GM18507 (cell line): ENCODE measurements at regions not wholly inside any gene's neighbourhood (a gene's known extent, or its start where the extent isn't known, plus 50 kb on each side); places are given as distances from the start of the nearest gene placed in this dataset.

Source experiments
- DNase-seq: peaks from one replicate; pipeline ENCODE4 v3.0.0; 2011; ENCODE audit warnings: low read depth; ENCODE audit not compliant: insufficient read length; ENCODE audit errors: extremely low spot score
- FAIRE-seq: peaks from 2 replicates; lab custom pipeline; 2011; peaks lifted over from hg19 to GRCh38; lab: Jason Lieb, UNC

DNA sequence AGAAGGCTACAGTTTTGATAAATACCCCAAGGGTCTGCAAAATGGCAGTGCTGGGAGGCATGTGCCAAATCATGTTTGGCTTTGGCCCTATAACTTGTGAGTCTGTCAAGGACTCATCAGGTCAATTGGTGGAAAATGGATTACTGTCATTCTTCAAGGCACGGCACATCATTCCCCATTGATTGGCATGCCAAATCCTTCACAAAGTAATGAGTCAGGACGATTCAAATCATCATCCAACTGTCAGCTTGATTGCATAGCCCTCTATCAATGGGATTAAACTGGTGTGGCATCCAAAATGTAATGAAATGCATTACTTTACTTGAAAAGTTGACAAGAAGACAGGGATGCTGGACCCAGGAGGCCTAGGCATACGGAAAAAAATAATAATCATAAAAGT is 441.6 kb upstream of the PIK3C3 start:
- no peak for FAIRE-seq
- no peak for DNase-seq

DNA sequence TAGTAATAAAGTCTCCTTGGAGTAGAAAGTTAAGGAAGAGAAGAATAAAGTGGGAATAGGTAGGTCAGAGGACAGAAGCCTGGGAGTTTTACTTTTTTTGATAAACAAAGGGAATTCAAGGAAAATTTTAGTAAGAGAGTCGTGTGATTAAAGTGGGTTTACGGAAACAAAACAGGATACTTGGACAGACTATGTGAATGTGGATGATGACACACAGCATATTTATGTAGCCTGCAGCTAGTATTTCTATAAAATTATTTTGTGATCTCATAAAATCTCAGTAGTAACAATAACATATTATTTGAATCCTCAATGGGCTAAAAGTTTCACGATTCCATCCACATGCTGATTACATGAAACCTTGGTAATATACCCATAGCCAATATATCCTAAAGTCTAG is 450.7 kb upstream of the PIK3C3 start:
- no peak for FAIRE-seq

DNA sequence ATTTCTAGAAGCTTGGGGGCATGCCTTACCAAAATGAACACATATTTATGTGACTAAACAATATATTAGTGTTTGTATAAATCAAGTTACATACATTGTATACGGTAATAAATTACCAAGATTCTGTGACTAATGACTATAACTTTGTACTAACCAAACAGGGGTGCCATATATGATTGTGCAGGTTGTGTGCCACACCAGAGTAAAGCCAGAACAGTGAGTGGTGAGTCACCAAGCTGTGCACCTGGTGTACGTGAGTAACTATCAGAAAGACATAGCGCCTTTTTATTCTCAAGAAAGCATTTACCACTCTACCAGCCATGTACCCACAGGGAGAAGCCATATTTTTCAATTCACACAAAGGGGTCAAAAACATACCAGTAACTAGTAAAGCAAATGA is 453.2 kb upstream of the PIK3C3 start:
- no peak for FAIRE-seq
- DNase-seq, result no peak

More for the DNA sequence above, 450.7 kb upstream of the PIK3C3 start:
- DNase-seq, result no peak

DNA sequence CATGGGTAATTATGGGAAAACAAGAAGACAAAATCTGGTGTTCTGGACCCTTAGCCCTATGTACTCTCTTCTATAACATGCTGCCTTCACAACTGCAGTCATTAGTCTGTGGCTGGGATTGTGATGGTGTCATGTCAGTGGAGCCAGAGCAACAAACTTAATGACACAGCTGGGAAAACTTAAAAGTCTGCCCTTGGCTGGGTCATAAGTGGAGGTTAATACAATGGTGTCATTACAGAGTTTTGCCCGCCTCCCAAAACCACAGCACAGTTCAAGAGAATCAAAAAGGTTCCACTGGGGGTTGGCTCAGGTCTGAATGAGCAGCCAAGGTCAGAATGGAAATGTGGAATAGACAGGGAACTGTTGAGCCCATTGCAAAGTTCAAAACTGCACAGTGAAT is 455.7 kb upstream of the PIK3C3 start:
- DNase-seq (no peak), FAIRE-seq (no peak)

DNA sequence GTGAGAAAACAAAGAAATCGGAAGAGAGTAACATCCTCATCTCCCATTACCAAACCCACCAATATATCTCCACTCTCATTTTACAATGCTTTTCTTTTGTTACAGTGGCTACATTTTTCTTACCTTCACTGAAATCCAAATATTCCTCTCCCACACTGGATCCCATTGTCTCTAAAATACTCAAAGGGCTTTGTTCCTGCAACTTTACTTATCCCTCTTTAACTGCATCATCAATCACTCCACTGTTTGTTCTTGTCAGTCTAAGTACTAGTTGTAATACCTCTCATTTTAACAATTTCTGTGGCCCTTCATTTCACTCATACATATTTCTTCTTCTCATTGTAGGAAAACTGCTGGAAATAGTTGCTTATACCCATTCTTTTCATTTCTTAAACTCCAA is 464.2 kb upstream of the PIK3C3 start:
- DNase-seq (no peak), FAIRE-seq (no peak)

DNA sequence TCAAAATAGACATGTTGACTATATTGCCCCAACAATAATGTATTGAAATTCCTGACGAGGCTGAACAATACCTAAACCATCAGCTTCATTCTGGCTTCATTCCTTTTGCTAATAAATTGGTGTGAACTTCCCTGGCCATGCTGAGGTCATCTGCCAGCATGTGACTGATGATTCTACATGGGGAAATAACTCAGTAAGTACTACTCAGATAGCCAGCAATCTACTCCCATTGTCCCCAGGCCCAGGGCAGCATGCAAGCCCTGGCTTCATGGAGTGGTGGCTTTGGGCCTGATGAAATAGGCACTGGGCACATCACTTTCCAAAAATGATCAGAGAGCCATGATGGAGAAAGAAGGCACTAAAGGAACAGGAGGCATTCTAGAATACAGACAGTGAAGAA is 468.5 kb upstream of the PIK3C3 start:
- DNase-seq (no peak), FAIRE-seq (no peak)

DNA sequence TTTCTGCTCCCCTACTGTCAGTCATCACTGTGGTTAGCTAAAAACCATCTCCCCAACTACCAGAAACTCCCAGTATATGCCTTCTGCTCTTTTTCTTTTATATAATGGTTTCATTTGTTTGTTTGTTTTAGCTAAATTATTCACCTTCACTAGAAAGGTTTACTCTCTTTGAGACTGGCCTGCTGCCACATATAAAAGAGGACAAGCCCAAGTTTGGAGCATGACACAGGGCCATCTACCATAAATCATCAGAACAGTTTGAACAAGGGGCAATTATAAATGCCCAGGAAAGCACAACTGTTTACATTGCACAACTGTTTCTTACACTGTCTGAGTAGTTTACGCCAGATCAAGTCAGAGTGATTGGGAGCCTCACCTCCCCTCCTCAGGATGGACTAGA is 471.0 kb upstream of the PIK3C3 start:
- FAIRE-seq (no peak), DNase-seq (no peak)

DNA sequence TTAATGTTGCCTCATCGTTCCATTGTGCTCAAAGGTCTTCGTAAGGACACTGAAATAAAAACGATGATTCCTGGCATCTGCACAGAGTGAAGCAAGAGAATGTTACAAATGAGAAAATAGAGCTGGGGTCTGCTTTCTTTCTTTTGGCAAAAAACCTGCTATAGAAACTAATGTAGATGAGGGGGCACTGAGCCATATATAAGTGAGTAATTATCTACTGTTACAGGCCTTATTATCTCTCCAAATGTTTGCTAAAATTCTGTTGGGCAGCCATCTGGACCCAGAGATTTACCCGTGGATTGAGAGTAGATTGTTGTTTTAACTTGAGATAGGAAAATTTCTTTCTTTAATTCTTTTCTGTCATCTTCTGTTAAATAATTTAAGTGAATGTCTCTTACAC is 472.5 kb upstream of the PIK3C3 start:
- FAIRE-seq, result no peak
- DNase-seq, result no peak

DNA sequence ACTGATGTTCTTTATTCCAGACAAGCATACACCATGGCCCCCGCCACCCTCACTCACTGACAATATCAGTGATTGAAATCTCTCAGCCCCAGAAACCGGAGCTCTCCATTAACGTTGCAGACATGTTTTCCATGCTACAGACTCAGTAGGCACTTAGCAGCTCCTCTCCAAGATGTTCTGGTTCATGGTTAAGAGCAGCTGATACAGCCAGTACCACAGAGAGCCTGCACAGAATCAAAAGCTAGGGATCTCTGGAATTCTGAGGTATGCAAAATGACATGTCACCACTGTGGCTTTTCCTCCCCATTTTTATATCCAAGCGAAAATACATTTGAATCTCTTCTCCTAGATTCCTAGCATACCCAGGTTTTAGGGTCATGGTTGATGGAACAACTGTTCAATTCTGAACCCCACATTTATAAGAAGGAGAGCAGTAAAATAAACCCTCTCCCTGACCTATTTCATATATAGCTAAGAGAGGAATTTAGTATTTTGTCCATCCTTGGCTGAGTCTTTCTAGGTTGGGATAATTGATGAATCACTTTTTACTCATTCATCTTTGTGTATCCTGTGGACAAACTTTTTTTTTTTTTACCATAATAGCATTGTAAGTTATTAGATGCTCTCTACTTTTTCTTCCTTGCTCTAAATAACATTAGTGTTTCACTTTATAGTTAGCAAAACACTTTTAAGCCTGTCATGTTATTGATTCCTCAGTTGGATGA is 488.4 kb upstream of the PIK3C3 start:
- FAIRE-seq, result no peak

DNA sequence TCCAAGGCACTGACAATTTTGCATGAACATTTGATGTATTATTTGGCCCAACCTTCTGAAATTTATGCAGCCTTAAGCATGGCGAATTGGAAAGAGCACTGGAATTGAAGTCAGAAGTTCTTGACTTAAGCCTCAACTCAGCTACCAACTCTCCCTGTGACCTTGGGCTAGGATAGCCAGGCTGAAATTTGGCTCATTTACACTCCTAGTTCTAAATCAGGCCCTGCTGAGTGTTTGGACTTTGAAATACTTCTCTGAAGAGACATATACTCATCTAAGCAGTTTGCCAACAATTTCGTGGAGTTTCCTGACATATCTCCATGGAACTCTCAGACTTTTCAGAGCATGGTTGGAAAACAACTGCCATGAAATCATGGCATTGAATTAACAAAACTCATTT is 489.6 kb upstream of the PIK3C3 start:
- FAIRE-seq, result no peak

More for the DNA sequence above, 488.4 kb upstream of the PIK3C3 start:
- no peak for DNase-seq

DNA sequence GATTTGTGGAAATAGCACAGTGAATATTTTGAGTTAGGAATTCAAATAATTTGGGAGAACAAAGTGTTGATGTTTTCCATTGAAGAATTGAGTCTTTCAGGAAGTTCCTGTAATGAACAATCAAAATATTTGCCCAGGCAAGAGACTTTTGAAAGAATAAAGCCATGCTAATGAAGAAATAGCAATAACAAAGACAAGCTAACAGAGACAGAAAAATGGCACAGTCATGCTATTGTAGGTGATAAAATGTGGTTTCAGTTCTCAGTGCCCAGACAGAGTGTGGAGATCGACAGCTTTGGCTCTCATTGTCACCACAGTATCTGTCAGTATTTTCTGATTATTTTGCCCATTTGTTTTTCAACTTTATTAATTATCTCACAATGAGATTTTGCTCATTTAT is 490.8 kb upstream of the PIK3C3 start:
- FAIRE-seq (no peak), DNase-seq (no peak)

More for the DNA sequence above, 489.6 kb upstream of the PIK3C3 start:
- DNase-seq, result no peak

DNA sequence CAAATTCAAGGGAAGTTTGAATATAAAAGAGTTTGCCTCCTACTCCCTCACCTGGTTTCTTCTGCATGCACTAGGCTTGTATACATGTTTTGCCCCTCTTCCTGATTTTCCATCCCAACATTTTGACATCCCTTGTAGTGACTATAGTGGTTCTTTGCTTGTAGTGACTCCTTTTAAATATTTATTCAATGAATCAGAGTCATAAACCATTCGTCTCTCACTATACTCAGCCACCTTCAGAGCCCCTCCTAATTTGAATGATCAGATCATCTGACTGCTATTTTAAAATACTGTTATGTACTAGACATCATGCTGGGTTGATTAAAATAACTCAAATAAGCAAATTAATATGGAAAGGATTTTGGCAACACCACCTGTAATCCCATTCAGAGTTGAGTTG is 492.1 kb upstream of the PIK3C3 start:
- DNase-seq (no peak), FAIRE-seq (no peak)

DNA sequence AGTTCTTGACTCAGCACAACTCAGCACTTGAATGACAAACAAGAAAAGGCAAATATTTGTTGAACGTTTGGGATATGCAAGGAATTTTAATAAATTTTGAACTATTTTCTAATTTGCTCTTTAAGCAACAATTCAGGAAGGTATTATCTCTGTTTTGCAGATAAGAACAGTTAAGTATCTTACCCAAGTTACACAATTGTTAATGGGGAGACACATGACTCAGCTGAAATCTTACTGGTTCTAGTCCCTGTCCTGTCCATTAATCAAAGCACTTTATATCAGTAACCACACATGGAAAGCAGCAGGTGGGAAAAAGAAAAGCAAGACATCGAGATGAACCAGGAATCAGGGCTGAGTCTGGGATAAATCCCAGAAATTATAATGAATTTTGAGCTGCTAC is 493.9 kb upstream of the PIK3C3 start:
- DNase-seq, result no peak
- FAIRE-seq, result no peak

DNA sequence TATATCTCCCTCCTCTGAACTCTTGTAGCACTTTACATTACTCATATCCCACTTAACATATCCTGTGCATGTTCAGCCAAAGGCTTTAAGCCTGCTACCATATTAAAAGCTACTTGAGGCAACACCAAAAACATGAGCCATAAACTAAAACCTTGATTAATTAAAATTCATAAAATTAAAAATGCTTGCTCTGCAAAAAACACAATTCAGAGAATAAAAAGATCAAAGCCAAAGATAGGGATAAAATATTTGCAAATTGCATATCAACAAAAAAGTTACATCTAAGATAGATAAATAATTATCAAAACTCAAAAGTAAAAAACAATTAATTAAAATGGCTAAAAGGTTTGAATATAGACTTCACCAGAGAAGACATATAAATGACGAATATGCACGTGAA is 495.4 kb upstream of the PIK3C3 start:
- DNase-seq, result no peak
- FAIRE-seq, result no peak

DNA sequence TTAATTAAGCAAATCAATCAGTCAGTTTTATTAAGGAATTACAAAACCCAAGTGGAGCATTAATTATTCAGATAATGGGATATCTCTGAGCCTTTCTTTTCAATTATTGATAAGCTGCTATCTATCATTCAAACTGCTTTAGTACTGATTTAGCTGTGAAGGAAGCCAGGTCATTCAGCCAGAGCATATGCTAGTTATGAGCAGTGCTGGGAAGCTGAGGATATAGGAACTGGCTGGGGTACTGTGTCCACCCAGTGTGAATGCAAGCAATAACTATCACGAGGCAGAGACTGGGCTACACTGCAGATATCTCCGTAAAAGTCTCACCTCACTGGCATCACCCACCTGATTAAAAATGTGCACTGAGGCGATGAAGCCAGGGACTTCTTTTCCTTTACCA is 496.7 kb upstream of the PIK3C3 start:
- DNase-seq (no peak), FAIRE-seq (no peak)

DNA sequence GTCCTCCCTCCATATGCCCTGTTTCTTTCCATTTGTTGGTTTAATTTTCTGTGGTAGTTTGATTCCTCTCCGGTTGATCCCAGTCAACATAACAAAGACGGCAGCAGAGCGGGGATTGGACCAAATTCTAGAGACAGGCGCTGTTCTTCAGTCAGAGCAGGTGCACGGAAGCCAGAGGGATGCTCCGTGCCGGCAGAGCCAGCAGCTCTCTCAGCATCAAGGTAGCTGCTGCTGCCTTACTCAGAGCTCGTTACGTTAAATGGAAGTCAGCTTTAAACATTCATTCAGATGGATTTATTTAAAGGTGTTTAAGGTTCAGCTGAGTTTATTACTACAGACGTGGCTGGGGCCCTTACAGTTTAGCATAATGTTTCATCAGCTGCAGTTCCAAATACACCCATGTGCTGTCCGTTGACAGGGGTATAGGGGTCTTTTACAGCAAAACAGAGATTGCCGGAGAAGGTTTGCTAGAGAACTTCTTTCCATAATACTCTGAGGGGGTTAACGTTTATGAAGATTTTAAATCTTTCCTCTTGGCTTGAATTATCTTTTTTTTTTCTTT is 497.2 kb upstream of the PIK3C3 start:
- no peak for DNase-seq
- FAIRE-seq, result no peak

DNA sequence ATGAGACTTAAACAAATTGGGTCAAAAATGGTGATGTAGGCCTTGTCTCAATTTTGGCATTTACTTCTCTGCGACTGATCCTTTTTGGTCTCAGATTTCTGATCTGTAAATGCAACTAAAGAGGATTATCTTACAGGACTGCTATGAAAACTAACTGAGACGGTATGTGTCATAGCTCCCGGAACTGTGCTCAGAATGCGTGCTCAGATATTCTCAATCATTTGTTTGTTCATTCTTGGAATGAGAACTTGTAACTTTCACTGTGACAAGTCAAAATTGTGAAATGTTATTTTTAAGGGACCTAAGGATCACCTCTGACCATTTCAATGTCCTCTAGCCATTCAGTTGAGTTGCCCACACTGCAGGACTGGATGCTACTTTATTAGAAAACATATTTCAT is 498.2 kb upstream of the PIK3C3 start:
- DNase-seq, result no peak
- FAIRE-seq, result no peak

DNA sequence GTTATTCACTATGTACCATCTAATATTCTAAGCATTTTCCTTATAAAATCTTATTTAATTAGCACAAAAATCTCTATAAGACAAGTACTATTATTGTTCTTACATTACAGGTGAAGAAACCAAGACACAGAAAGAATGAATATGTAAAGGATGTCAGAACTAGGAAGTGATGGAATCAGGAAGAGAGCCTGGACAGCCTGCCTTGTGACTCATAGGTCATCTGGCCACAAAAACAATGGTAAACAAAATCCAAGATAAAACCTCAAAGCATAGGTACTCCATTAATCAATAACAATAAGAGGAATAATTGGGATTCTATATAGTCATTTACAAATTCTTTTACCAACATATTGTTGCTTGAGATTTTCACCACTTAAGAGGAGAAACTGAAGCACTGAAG is 505.4 kb upstream of the PIK3C3 start:
- DNase-seq (no peak), FAIRE-seq (no peak)

DNA sequence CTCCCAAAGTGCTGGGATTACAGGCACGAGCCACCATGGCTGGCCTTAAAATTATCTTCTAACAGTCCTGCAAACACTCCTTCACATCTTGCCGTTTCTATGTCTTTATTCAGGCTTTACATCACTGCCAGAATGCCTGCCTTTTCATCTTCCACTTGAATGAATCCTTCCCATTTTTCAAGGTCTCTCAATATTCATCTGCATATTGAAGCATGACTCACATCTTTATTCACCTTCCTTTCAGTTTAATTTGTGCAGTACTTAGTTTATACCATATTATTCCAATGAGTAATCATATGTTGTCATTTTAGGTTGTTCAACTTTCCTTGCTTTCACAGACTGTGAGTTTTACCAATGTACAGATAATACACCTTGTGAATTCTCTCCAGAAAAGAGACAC is 510.1 kb upstream of the PIK3C3 start:
- no peak for DNase-seq
- FAIRE-seq, result no peak

DNA sequence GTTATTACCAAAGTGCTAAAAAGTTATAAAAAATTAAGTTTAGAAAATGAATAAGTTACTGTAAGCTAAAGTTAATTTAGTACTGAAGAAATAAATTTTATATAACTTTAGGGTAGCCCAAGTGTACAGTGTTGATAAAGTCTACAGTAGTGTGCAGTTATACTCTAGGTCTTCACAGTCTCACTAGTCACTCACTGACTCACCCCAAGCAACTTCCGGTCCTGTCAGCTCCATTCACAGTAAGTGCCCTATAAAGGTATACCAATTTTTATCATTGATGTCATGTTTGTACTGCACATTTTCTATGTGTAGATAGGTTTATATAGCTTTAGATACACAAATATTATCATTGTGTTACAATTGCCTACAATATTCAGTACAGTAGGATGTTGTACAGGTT is 518.3 kb upstream of the PIK3C3 start:
- no peak for FAIRE-seq

DNA sequence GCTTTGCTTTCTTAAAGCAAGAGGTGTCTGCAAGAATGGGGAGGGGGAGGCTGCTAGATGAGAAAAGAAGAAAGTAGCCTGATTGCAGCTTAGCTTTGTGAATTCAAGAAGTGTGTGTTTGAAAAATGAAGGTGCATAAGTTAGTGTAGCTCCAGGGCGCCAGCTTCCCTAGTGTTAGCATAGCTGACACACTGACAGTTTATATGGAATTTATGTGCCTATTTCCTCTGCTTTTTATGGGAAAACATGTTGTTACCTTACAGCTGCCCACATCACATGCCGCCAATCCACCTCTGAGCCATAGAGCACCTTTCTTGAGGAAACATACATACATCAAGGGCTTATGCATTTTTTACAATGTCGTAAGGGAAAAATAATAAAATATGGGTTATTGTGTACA is 536.4 kb upstream of the PIK3C3 start:
- no peak for FAIRE-seq
- DNase-seq, result no peak

More for the DNA sequence above, 518.3 kb upstream of the PIK3C3 start:
- DNase-seq, result no peak

DNA sequence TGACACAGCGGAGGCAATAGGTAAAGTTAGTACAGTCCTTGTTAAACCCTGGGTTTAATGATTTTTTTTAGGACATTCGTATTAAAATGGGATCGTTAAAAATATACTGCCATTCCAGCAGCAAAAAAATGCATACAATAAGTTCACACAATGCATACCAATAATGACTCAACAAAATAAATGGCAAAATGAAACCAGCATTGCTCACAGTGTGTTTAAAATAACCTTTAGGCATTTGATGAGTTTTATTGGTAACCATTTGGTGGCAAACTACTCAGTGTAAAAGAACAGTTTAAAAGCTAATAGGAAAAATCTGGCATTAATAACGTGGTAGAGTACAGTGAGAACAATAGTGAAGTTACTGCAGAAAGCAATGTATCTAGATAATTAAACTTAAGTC is 539.0 kb upstream of the PIK3C3 start:
- FAIRE-seq (no peak), DNase-seq (no peak)
